ENCODE measurements at regions not wholly inside any gene's neighbourhood (a gene's known extent, or its start where the extent isn't known, plus 50 kb on each side); places are given as distances from the start of the nearest gene placed in this dataset.

GRCh38 chr5:5005353-5005752, 134.8 kb upstream of the ADAMTS16 start:
- H3K9me3 ChIP-seq (ENCODE audit: control insufficient read depth, low read depth, low read length): no peaks in the 10 kb centered on the region
- no peak overlapping the region for H3K27ac ChIP-seq (ENCODE audit: low read length)
- H3K27me3 ChIP-seq (ENCODE audit: control insufficient read depth, insufficient read depth, low read length): no peaks in the 10 kb centered on the region
- WGBS (ENCODE audit: insufficient coverage, low lambda C conversion rate): 89% methylated on average over 1 of the region's 3 CpGs
- H3K36me3 ChIP-seq (ENCODE audit: control insufficient read depth, insufficient read depth, low read length): no peaks in the 10 kb centered on the region
- H3K4me1 ChIP-seq (ENCODE audit: control insufficient read depth, insufficient read depth, low read length): no peaks in the 10 kb centered on the region
- no peak overlapping the region for H3K4me3 ChIP-seq (ENCODE audit: low read length)
- DNase-seq: no peak

- Histone ChIP-seq H3K4me3 (ENCODE audit: low read length) (no peak overlapping the region), H3K36me3 (ENCODE audit: control insufficient read depth, insufficient read depth, low read length) (no peaks in the 10 kb centered on the region), H3K27me3 (ENCODE audit: control insufficient read depth, insufficient read depth, low read length) (no peaks in the 10 kb centered on the region), H3K4me1 (ENCODE audit: control insufficient read depth, insufficient read depth, low read length) (no peaks in the 10 kb centered on the region), H3K27ac (ENCODE audit: low read length) (no peak overlapping the region), H3K9me3 (ENCODE audit: control insufficient read depth, low read depth, low read length) (no peaks in the 10 kb centered on the region)
- WGBS (ENCODE audit: insufficient coverage, low lambda C conversion rate): no CpG with 5 or more reads among the region's 3 CpGs
- no peak for DNase-seq
These were observed 133.6 kb upstream of the ADAMTS16 start for GRCh38 chr5:5006548-5006947.

- H3K4me3 ChIP-seq (ENCODE audit: low read length): no peak overlapping the region
- no peaks in the 10 kb centered on the region for H3K9me3 ChIP-seq (ENCODE audit: control insufficient read depth, low read depth, low read length)
- DNase-seq: no peak
- H3K36me3 ChIP-seq (ENCODE audit: control insufficient read depth, insufficient read depth, low read length): no peaks in the 10 kb centered on the region
- WGBS (ENCODE audit: insufficient coverage, low lambda C conversion rate): 92% methylated on average over 2 of the region's 4 CpGs
- no peaks in the 10 kb centered on the region for H3K27me3 ChIP-seq (ENCODE audit: control insufficient read depth, insufficient read depth, low read length)
- H3K27ac ChIP-seq (ENCODE audit: low read length): no peak overlapping the region
- no peaks in the 10 kb centered on the region for H3K4me1 ChIP-seq (ENCODE audit: control insufficient read depth, insufficient read depth, low read length)
These were observed 130.9 kb upstream of the ADAMTS16 start for GRCh38 chr5:5009240-5009639.

- Histone ChIP-seq H3K9me3 (ENCODE audit: control insufficient read depth, low read depth, low read length) (no peaks in the 10 kb centered on the region), H3K4me3 (ENCODE audit: low read length) (no peak overlapping the region), H3K36me3 (ENCODE audit: control insufficient read depth, insufficient read depth, low read length) (no peaks in the 10 kb centered on the region), H3K4me1 (ENCODE audit: control insufficient read depth, insufficient read depth, low read length) (no peaks in the 10 kb centered on the region), H3K27ac (ENCODE audit: low read length) (no peak overlapping the region), H3K27me3 (ENCODE audit: control insufficient read depth, insufficient read depth, low read length) (no peaks in the 10 kb centered on the region)
- no peak for DNase-seq
- WGBS (ENCODE audit: insufficient coverage, low lambda C conversion rate): 100% methylated on average over 2 of the region's 4 CpGs
These were observed 129.0 kb upstream of the ADAMTS16 start for GRCh38 chr5:5011151-5011550.

- no CpG with 5 or more reads among the region's 7 CpGs for WGBS (ENCODE audit: insufficient coverage, low lambda C conversion rate)
These were observed 125.4 kb upstream of the ADAMTS16 start for GRCh38 chr5:5014586-5015235.

GRCh38 chr5:5017827-5018577, 122.1 kb upstream of the ADAMTS16 start:
- DNase-seq: no peak
- no peaks in the 10 kb centered on the region for H3K27me3 ChIP-seq (ENCODE audit: control insufficient read depth, insufficient read depth, low read length)
- no peaks in the 10 kb centered on the region for H3K9me3 ChIP-seq (ENCODE audit: control insufficient read depth, low read depth, low read length)
- H3K4me3 ChIP-seq (ENCODE audit: low read length): no peak overlapping the region
- H3K27ac ChIP-seq (ENCODE audit: low read length): no peak overlapping the region
- no CpG with 5 or more reads among the region's 9 CpGs for WGBS (ENCODE audit: insufficient coverage, low lambda C conversion rate)
- H3K4me1 ChIP-seq (ENCODE audit: control insufficient read depth, insufficient read depth, low read length): no peaks in the 10 kb centered on the region
- H3K36me3 ChIP-seq (ENCODE audit: control insufficient read depth, insufficient read depth, low read length): no peaks in the 10 kb centered on the region

More at GRCh38 chr5:5014586-5015235, 125.4 kb upstream of the ADAMTS16 start:
- no peak for DNase-seq
- Histone ChIP-seq H3K27ac (ENCODE audit: low read length) (no peak overlapping the region), H3K9me3 (ENCODE audit: control insufficient read depth, low read depth, low read length) (no peaks in the 10 kb centered on the region), H3K4me3 (ENCODE audit: low read length) (no peak overlapping the region), H3K36me3 (ENCODE audit: control insufficient read depth, insufficient read depth, low read length) (no peaks in the 10 kb centered on the region), H3K4me1 (ENCODE audit: control insufficient read depth, insufficient read depth, low read length) (no peaks in the 10 kb centered on the region), H3K27me3 (ENCODE audit: control insufficient read depth, insufficient read depth, low read length) (no peaks in the 10 kb centered on the region)

GRCh38 chr5:5018578-5018970, 121.6 kb upstream of the ADAMTS16 start:
- no peaks in the 10 kb centered on the region for H3K9me3 ChIP-seq (ENCODE audit: control insufficient read depth, low read depth, low read length)
- H3K27me3 ChIP-seq (ENCODE audit: control insufficient read depth, insufficient read depth, low read length): no peaks in the 10 kb centered on the region
- no peak for DNase-seq
- H3K27ac ChIP-seq (ENCODE audit: low read length): no peak overlapping the region
- no peaks in the 10 kb centered on the region for H3K4me1 ChIP-seq (ENCODE audit: control insufficient read depth, insufficient read depth, low read length)
- no peak overlapping the region for H3K4me3 ChIP-seq (ENCODE audit: low read length)
- WGBS (ENCODE audit: insufficient coverage, low lambda C conversion rate): 80% methylated on average over 1 of the region's 4 CpGs
- H3K36me3 ChIP-seq (ENCODE audit: control insufficient read depth, insufficient read depth, low read length): no peaks in the 10 kb centered on the region

GRCh38 chr5:5021436-5021835, 118.7 kb upstream of the ADAMTS16 start:
- H3K36me3 ChIP-seq (ENCODE audit: control insufficient read depth, insufficient read depth, low read length): no peaks in the 10 kb centered on the region
- H3K27ac ChIP-seq (ENCODE audit: low read length): no peak overlapping the region
- H3K4me3 ChIP-seq (ENCODE audit: low read length): no peak overlapping the region
- no CpG with 5 or more reads among the region's 5 CpGs for WGBS (ENCODE audit: insufficient coverage, low lambda C conversion rate)
- H3K27me3 ChIP-seq (ENCODE audit: control insufficient read depth, insufficient read depth, low read length): no peaks in the 10 kb centered on the region
- H3K9me3 ChIP-seq (ENCODE audit: control insufficient read depth, low read depth, low read length): no peaks in the 10 kb centered on the region
- DNase-seq: no peak
- no peaks in the 10 kb centered on the region for H3K4me1 ChIP-seq (ENCODE audit: control insufficient read depth, insufficient read depth, low read length)

- DNase-seq: no peak
- 90% methylated on average over 2 of the region's 14 CpGs for WGBS (ENCODE audit: insufficient coverage, low lambda C conversion rate)
- H3K9me3 ChIP-seq (ENCODE audit: control insufficient read depth, low read depth, low read length): no peaks in the 10 kb centered on the region
- H3K27ac ChIP-seq (ENCODE audit: low read length): no peak overlapping the region
- no peaks in the 10 kb centered on the region for H3K4me1 ChIP-seq (ENCODE audit: control insufficient read depth, insufficient read depth, low read length)
- no peaks in the 10 kb centered on the region for H3K27me3 ChIP-seq (ENCODE audit: control insufficient read depth, insufficient read depth, low read length)
- H3K4me3 ChIP-seq (ENCODE audit: low read length): no peak overlapping the region
- no peaks in the 10 kb centered on the region for H3K36me3 ChIP-seq (ENCODE audit: control insufficient read depth, insufficient read depth, low read length)
These were observed 114.9 kb upstream of the ADAMTS16 start for GRCh38 chr5:5025098-5025773.

- H3K36me3 ChIP-seq (ENCODE audit: control insufficient read depth, insufficient read depth, low read length): no peaks in the 10 kb centered on the region
- H3K27me3 ChIP-seq (ENCODE audit: control insufficient read depth, insufficient read depth, low read length): no peaks in the 10 kb centered on the region
- H3K4me1 ChIP-seq (ENCODE audit: control insufficient read depth, insufficient read depth, low read length): no peaks in the 10 kb centered on the region
- no peak overlapping the region for H3K27ac ChIP-seq (ENCODE audit: low read length)
- H3K9me3 ChIP-seq (ENCODE audit: control insufficient read depth, low read depth, low read length): no peaks in the 10 kb centered on the region
- no peak for DNase-seq
- no CpG with 5 or more reads among the region's 16 CpGs for WGBS (ENCODE audit: insufficient coverage, low lambda C conversion rate)
- no peak overlapping the region for H3K4me3 ChIP-seq (ENCODE audit: low read length)
These were observed 114.2 kb upstream of the ADAMTS16 start for GRCh38 chr5:5025774-5026408.
